ENCODE measurements at regions not wholly inside any gene's neighbourhood (a gene's known extent, or its start where the extent isn't known, plus 50 kb on each side); places are given as distances from the start of the nearest gene placed in this dataset.
"Not testable (repeated sequence)": the region's sequence is repeated elsewhere in the genome, so short reads cannot be mapped to it uniquely, and the experiment has no call there.

DNA sequence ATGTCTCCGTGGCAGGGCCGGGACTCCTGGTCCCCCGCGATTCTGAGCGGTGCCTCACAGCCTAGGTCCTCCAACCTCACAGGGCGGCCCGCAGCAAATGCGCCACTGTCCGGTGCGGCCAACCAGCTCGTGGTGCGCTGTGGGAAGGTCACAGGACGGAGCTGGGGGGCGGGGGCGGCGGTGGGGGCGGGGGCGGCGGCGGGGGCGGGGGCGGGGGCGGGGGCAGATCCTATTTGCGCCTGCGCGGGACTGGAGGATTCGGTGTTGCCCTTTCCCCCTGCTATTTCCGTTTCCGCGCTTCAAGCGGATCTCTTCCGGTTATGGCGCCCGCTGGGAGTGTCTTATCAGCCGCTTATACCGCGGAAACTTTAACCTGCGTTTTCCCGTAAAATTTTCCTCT is 106.7 kb upstream of the SNRPN start:
- no peak for DNase-seq

DNA sequence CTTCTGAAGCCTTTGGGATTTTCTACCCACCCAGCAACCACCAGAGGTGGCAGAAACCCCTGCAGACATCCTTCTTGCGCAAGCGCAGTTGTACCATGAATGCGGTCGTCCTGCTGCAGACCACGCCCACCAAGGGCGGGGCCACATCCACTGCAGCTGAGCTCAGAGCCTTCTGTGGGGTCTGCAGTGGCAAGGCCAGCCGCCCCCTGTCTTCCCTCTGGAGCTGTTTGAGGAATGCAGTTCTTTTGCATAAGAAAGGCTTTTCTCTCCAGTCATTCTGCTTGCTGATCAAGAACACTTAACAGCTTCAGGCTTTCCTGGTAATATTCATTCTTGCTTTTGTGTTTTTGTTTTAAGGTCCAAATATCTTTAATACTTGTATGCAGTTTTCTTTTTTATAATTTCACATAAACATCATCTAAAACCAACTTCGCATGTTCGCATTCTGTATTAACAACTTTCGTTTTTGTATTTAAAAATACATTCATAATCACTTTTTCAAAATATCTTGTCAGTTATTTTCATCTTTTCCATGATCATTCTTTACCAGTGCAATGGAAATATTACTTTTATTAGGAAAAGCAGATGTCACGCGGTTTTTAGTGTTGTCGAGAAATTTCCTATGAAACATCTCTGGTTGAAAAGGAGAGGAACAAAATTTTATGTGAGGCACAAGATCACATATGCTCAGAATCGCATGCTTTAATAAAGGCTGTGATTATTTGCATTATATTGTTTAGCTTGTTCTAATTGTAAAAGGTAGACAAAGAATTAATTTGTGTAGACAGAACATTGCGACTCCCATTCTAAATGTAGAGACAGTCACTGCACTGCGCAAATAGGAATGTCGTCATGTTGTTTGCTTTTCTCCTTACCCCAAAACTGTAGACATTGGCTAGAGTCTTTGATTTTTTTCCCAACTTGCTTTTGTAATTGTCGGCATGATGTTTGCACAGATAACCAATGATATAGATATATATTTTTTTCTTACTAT is 98.1 kb upstream of the SNRPN start:
- DNase-seq = no peak

DNA sequence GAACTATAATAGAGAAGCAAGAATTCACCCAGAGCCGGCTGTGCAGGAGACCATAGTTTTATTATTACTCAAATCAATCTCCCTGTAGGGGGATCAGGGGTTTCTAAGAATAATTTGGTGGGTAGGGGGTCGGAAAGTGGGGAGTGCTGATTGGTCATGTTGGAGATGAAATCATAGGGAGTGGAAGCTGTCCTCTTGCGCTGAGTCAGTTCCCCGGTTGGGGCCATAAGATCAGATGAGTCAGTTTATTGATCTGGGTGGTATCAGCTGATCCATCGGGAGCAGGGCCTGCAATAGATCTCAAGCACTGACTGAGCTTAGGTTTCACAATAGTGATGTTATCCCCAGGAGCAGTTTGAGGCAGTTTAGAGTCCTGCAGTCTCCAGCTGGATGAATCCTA is 97.0 kb upstream of the SNRPN start:
- DNase-seq = no peak

DNA sequence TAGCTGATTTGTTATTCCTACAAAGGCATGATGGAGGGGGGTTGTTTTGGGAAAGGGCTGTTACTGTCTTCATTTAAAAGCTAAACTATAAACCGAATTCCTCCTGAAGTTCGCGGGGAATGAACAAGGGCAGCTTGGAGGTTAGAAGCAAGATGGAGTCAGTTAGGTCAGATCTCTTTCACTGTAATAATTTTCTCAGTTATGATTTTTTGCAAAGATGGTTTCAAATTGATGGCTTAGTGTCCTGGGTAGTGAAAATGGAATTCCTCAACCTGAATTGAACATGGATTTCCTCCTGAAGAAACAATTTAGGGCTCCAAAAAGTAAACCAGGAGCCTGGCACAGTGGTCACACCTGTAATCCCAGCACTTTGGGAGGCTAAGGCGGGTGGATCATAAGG is 96.6 kb upstream of the SNRPN start:
- not testable (repeated sequence) for DNase-seq

DNA sequence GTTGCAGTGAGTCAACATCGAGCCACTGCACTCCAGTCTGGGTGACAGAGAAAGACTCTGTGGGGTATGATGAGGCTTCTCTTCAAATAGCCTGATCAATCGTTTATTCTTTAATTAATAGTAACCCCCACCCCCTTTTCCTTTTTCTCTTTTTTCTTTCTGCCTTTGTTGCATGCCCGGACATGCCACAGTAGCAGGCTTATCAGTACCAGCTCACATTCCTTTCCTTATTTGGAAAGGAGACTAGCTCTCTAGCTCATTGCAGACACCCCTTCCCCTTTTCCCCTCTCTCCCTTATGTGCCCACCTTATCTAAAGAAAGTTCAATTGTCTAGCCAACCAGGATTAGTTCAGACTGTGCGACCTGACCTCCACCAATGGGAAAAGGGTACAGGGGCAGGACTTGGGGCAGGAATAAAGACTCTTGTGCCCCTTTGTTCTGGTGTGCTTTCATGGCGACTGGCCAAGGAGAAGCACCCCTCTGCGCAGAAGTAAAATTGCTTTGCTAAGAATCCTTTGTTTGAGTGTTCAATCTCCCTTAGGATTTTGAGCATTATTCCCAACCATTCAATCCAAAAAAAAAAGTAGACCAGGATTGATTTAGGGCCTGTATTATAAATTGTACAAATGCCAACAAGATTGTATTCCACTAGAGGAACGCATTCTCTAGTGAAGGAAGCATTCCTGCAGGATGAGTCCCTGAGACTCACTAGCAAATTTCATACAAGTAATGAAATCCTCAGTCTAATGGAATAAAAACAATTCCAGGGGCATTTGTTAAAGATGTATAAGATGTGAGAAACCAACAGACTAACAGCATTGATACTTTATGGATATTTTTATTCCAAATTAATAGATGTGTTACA is 95.8 kb upstream of the SNRPN start:
- DNase-seq = no peak

DNA sequence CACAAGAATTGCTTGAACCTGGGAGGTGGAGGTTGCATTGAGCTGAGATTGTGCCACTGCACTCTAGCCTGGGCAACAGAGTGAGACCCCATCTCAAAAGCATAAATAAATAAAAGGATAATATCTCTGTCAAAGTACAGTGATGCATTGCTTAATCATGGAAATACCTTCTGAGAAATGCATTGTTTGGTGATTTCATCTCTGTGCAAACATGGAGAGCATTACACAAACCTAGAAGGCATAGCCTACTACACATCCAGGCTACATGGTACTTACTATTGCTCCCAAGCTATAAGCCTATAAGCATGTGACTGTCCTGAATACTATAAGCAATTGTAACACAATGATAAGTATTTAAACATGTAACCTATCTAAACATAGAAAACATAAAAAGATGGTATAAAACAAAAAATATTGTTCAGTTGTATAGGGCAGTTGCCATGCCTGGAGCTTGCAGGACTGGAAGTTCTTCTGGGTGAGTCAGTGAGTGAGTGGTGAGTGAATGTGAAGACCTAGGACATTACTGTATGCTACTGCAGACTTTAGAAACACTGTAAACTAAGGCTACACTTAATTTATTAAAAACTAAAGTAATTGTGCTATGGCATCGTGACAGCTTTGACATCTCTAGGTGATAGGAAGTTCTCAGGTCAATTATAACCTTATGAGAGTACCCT is 93.6 kb upstream of the SNRPN start:
- no peak for DNase-seq

DNA sequence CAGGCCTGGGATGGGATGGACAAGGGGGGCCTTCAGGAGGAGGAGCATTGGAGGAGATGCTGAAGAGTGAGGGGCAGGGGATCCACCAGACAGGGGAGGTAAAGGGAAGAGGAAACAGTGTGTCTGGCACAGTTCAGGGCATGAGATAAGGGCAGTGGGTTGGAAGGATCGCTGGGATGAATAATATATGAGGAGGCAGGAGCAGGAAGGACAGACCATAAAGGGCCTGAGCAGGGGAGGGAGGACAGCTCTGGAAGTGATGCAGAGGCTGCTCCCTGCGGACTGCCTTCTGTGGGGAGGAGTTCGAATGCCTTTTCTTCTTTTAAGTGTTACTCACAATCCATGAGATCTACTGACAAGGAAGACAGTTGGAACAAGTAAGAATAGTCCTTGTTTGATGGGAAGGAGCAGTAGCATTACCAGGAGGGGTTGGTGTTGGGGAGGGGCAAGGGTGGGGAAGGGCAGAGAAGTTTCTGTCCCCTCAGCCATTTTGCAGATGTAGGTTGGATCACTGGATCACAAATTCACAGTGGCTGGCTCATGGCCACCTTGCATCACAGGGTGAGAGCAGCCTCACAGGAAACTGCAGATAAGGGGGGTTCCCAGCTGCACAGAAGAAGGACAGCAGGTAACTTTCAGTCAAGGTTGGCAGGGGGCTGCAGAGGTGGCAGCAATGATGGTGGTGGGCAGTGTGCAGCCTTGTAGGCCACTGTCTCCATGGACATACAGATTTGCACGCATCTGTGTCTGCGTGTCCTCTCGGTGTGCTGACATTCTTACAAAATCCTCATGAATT is 91.9 kb upstream of the SNRPN start:
- DNase-seq = no peak

DNA sequence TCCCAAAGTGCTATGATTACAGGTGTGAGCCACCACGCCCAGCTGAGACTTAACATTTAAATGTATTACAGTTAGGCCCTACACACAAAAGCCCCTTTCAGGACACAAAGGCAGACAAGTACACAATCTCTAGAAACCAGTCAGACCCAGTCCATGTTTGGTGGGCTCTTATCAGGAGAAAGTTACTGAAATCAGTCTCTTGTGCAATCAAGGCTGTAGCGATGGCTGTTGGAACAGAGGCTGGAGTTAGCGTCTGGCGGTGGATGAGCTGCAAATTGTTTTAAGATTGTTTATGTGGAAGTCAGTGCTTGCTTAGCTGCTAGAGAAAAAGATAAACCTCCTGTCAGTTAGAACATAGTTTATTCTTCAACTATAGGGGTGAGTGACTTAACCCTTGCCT is 89.5 kb upstream of the SNRPN start:
- DNase-seq = no peak

DNA sequence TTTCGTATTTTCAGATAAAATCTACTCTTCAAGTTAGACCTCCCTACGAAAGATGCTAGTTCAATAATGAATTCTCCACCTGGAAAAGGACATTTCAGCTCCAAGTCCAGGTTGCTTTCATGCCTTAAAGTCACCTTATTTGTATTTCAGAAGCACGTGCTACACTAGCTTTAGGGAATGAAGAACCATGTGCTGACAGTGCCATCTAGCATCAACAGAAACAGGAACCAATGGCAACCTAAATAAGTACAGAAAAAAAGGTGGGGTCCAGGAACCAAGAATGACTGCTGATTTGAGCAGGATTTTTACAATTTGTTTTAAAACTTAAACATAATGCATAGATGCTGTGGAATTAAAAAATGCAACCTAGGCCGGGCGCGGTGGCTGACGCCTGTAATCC is 77.6 kb upstream of the SNRPN start:
- no peak for DNase-seq

DNA sequence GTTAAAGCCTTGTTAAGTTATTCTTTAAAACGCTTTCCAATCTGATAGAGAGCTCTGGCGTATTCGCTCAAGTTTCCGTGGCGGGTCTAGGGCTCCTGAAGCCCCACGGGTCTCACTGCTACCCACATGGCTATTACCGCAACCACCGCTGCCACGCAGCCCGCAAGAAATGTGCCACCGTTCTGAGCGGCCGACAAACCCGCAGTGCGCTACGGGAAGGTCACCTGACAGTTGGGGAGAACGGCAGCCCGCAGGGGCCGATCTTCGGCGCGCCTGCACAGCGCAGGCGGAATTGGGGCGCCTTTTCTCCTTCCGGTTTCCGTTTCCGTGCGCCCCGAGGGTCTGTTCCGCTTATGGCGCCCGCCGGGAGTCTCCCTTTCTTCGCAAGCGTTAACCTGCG is 76.6 kb upstream of the SNRPN start:
- DNase-seq = no peak

DNA sequence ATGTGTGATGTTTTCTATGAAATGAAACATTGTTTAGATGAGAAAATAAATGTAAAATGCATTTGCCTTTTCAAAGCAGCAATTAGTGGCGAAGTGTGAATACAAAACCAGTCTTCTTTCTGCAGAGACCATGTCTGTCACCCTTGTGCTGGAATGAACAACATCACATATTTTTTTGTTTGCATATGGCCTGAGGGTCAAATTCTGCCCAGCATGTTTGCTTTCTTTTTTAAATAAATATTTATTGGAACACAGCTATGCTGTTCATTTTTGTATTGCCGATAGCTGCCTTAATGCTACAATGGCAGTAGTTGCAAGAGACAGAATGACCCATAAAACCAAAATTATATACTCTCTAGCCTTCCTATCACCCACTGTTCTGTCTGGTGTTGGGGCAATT is 75.3 kb upstream of the SNRPN start:
- DNase-seq = no peak

DNA sequence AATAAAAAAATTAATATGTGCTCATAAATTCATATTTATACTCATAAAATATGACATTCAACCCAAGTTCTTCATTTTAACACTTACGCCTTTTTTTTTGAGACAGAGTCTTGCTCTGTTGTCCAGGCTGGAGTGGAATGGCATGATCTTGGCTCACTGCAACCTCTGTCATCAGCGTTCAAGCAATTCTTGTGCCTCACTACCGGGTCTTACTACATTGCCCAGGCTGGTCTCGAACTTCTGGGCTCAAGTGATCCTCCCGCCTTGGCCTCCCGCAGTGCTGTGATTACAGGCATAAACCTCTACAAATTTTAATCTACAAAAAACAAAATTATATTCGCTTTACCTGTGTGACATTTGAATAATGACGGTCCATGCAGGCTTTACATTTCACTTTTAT is 74.1 kb upstream of the SNRPN start:
- no peak for DNase-seq

DNA sequence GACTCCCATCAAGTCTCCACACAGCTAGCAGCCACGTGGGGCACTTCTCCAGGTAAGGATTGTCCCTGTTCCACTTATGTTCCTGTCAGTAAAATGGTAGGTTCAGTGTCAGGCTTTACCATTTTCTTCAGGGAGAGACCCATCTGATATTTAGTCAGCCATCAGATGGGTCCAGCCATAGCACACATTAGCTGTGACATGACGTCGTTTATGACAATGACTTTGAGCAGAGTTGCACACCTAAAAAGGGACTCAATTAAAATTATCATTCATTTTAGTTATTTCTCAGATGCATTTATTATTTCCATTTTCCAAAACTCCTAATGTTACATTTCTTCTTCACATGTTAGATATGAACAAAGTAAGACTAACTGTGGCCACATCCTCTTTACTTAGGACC is 68.2 kb upstream of the SNRPN start:
- no peak for DNase-seq

DNA sequence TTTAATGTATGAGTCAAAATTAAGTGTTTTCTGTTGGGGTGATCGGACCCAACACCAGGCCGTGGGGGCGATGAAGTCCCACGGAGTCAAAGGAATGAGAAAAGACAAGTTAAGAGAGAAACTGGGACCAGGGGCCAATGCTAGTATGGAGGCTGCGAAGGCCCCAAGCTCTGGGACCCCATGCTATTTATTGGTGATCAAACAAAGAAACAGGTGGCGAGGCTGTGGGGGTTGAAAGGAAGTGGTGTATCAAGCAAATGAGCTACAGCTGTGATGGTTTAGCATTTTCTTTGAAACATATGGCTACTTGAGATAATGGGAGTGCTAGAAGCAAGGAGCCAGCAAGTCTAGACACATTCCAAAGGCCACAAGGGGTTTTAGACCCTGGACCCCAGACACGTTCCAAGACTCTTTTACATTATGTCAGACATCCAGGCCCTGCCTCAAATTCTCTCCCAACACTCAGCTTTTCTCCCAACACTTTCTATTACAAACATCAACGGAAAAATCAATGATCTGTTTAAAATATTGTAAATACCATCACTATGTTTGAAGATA is 56.0 kb upstream of the SNRPN start:
- no peak for DNase-seq

DNA sequence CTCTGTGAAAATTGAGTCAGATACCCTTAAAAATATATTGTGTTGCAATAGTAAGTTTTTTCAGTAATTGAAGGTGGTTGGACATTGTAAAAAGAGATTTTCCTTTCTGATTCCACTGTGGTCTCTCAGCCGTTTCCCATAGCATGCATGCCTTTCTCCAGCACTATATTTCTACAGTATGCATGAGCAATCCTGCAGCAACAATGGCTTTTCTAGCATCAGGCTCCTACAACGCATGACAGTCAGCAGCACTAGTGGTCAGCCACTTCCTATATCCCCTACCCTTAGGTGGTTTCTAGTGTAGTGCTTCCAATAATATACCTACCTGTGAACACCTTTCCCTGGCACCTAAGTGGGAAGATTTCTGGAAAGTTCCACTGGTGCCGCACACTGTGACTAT is 55.4 kb upstream of the SNRPN start:
- no peak for DNase-seq

DNA sequence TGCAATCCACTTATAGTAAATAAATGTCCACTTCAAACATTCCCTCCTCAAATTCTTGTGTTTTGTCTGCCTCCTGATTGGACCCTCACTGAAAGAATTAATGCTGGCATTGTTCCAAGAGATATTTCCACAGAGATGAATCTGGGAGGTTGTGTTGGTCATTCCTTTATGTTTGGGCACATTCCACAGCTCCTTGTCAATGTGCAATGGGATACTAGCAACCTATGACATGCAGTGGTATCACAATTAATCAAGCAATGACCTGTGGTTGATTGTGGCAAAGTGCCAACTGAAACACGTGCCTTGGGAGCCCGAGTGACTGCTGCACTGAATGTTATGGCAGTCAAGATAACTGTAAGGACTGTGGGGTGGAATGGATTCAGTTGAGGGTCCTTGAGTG is 55.0 kb upstream of the SNRPN start:
- no peak for DNase-seq

DNA sequence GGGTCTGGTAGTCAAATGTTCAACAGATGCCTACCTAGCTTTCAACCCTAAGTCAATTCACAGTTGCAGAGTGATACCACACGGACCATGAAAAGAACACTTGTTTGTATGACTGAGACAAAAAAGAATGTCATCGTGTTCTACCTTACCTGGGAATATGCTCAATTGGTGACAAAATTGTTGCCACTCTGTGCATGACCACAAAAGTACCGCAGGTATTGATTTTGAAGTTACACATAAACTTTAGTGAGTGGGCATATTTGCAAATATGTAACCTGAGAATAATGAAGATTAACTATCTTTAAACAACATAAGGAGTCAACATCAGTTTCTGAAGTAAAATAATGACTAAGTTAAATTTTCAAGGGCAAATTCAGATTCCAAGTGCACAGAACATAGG is 53.4 kb upstream of the SNRPN start:
- no peak for DNase-seq
